ENCODE measurements at regions not wholly inside any gene's neighbourhood (a gene's known extent, or its start where the extent isn't known, plus 50 kb on each side); places are given as distances from the start of the nearest gene placed in this dataset.
"Not testable (repeated sequence)": the region's sequence is repeated elsewhere in the genome, so short reads cannot be mapped to it uniquely, and the experiment has no call there.

DNA sequence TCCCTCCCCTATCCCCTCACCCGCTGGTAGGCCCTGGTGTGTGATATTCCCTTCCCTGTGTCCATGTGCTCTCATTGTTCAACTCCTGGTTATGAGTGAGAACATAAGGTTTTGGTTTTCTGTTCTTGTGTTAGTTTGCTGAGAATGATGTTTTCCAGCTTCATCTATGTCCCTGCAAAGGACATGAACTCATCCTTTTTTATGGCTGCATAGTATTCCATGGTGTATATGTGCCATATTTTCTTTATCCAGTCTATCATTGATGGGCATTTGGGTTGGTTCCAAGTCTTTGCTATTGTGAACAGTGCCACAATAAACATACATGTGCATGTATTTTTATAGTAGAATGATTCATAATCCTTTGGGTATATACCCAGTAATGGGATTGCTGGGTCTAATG, 217.8 kb downstream of the TLE3 start:
- not testable (repeated sequence) for TF ChIP-seq POLR2A, POLR2AphosphoS5, TAF1 (IDR thresholded peaks at IDR 0.05; ENCODE audit: low read depth, low read length)
